ENCODE measurements at regions not wholly inside any gene's neighbourhood (a gene's known extent, or its start where the extent isn't known, plus 50 kb on each side); places are given as distances from the start of the nearest gene placed in this dataset.
"Not testable (repeated sequence)": the region's sequence is repeated elsewhere in the genome, so short reads cannot be mapped to it uniquely, and the experiment has no call there.

GRCh38 chr6:96704713-96705112 is 132.6 kb downstream of the GPR63 start:
- H3K27me3 ChIP-seq (ENCODE audit: control insufficient read depth in 2 of 2, insufficient read depth in 1 of 2, low read length in 1 of 2), result no peaks in the 10 kb centered on the region
- WGBS, result 63% methylated on average over 2 of the region's 2 CpGs
- no peak overlapping the region for H3K27ac ChIP-seq (ENCODE audit: low read depth in 1 of 2, low read length in 1 of 2)
- no peaks in the 10 kb centered on the region for H3K4me1 ChIP-seq (ENCODE audit: control insufficient read depth in 2 of 2, insufficient read depth in 2 of 2, low read length in 2 of 2)
- H3K9me3 ChIP-seq (ENCODE audit: control insufficient read depth in 2 of 2, insufficient read depth in 1 of 2, low read length in 1 of 2), result no peaks in the 10 kb centered on the region
- no peak overlapping the region for H3K4me3 ChIP-seq (ENCODE audit: low read length in 2 of 2)
- no peak for DNase-seq (ENCODE audit: low read depth in 6 of 9, low spot score in 9 of 9)
- H3K36me3 ChIP-seq (ENCODE audit: control insufficient read depth in 2 of 2, insufficient read depth in 2 of 2, low read length in 1 of 2), result no peaks in the 10 kb centered on the region

- H3K9me3 ChIP-seq (ENCODE audit: control insufficient read depth in 2 of 2, insufficient read depth in 1 of 2, low read length in 1 of 2), result no peaks in the 10 kb centered on the region
- no peak for DNase-seq (ENCODE audit: low read depth in 6 of 9, low spot score in 9 of 9)
- H3K4me3 ChIP-seq (ENCODE audit: low read length in 2 of 2), result no peak overlapping the region
- no peaks in the 10 kb centered on the region for H3K4me1 ChIP-seq (ENCODE audit: control insufficient read depth in 2 of 2, insufficient read depth in 2 of 2, low read length in 2 of 2)
- no peaks in the 10 kb centered on the region for H3K27me3 ChIP-seq (ENCODE audit: control insufficient read depth in 2 of 2, insufficient read depth in 1 of 2, low read length in 1 of 2)
- no peaks in the 10 kb centered on the region for H3K36me3 ChIP-seq (ENCODE audit: control insufficient read depth in 2 of 2, insufficient read depth in 2 of 2, low read length in 1 of 2)
- 68% methylated on average over 4 of the region's 4 CpGs for WGBS
- H3K27ac ChIP-seq (ENCODE audit: low read depth in 1 of 2, low read length in 1 of 2), result no peak overlapping the region
These were observed 134.7 kb downstream of the GPR63 start for GRCh38 chr6:96702626-96703025.

GRCh38 chr6:96700915-96701314 is 136.4 kb downstream of the GPR63 start:
- no peak for DNase-seq (ENCODE audit: low read depth in 6 of 9, low spot score in 9 of 9)
- H3K36me3 ChIP-seq (ENCODE audit: control insufficient read depth in 2 of 2, insufficient read depth in 2 of 2, low read length in 1 of 2), result no peaks in the 10 kb centered on the region
- WGBS, result 98% methylated on average over 2 of the region's 2 CpGs
- H3K4me3 ChIP-seq (ENCODE audit: low read length in 2 of 2), result no peak overlapping the region
- no peaks in the 10 kb centered on the region for H3K4me1 ChIP-seq (ENCODE audit: control insufficient read depth in 2 of 2, insufficient read depth in 2 of 2, low read length in 2 of 2)
- H3K9me3 ChIP-seq (ENCODE audit: control insufficient read depth in 2 of 2, insufficient read depth in 1 of 2, low read length in 1 of 2), result no peaks in the 10 kb centered on the region
- H3K27me3 ChIP-seq (ENCODE audit: control insufficient read depth in 2 of 2, insufficient read depth in 1 of 2, low read length in 1 of 2), result no peaks in the 10 kb centered on the region
- H3K27ac ChIP-seq (ENCODE audit: low read depth in 1 of 2, low read length in 1 of 2), result no peak overlapping the region

- H3K4me1 ChIP-seq (ENCODE audit: control insufficient read depth in 2 of 2, insufficient read depth in 2 of 2, low read length in 2 of 2); H3K4me3 ChIP-seq (ENCODE audit: low read length in 2 of 2); H3K36me3 ChIP-seq (ENCODE audit: control insufficient read depth in 2 of 2, insufficient read depth in 2 of 2, low read length in 1 of 2); DNase-seq (ENCODE audit: low read depth in 6 of 9, low spot score in 9 of 9); H3K27ac ChIP-seq (ENCODE audit: low read depth in 1 of 2, low read length in 1 of 2); H3K9me3 ChIP-seq (ENCODE audit: control insufficient read depth in 2 of 2, insufficient read depth in 1 of 2, low read length in 1 of 2); H3K27me3 ChIP-seq (ENCODE audit: control insufficient read depth in 2 of 2, insufficient read depth in 1 of 2, low read length in 1 of 2): not testable (repeated sequence)
- WGBS, result 28% methylated on average over 3 of the region's 3 CpGs
These were observed 131.5 kb downstream of the FHL5 start for GRCh38 chr6:96694429-96694828.

- no peaks in the 10 kb centered on the region for H3K4me1 ChIP-seq (ENCODE audit: control insufficient read depth in 2 of 2, insufficient read depth in 2 of 2, low read length in 2 of 2)
- H3K27ac ChIP-seq (ENCODE audit: low read depth in 1 of 2, low read length in 1 of 2), result no peak overlapping the region
- WGBS, result 81% methylated on average over 1 of the region's 1 CpG
- no peak overlapping the region for H3K4me3 ChIP-seq (ENCODE audit: low read length in 2 of 2)
- no peaks in the 10 kb centered on the region for H3K27me3 ChIP-seq (ENCODE audit: control insufficient read depth in 2 of 2, insufficient read depth in 1 of 2, low read length in 1 of 2)
- no peaks in the 10 kb centered on the region for H3K36me3 ChIP-seq (ENCODE audit: control insufficient read depth in 2 of 2, insufficient read depth in 2 of 2, low read length in 1 of 2)
- peaks cover 0 to 3% of the 10 kb centered on the region in 2 donors for H3K9me3 ChIP-seq (ENCODE audit: control insufficient read depth in 2 of 2, insufficient read depth in 1 of 2, low read length in 1 of 2)
- no peak for DNase-seq (ENCODE audit: low read depth in 6 of 9, low spot score in 9 of 9)
These were observed 124.2 kb downstream of the FHL5 start for GRCh38 chr6:96687121-96687520.

- Histone ChIP-seq H3K4me3 (ENCODE audit: low read length in 2 of 2) (no peak overlapping the region), H3K4me1 (ENCODE audit: control insufficient read depth in 2 of 2, insufficient read depth in 2 of 2, low read length in 2 of 2) (no peaks in the 10 kb centered on the region), H3K9me3 (ENCODE audit: control insufficient read depth in 2 of 2, insufficient read depth in 1 of 2, low read length in 1 of 2) (peaks cover 0 to 3% of the 10 kb centered on the region in 2 donors), H3K27ac (ENCODE audit: low read depth in 1 of 2, low read length in 1 of 2) (no peak overlapping the region), H3K36me3 (ENCODE audit: control insufficient read depth in 2 of 2, insufficient read depth in 2 of 2, low read length in 1 of 2) (no peaks in the 10 kb centered on the region), H3K27me3 (ENCODE audit: control insufficient read depth in 2 of 2, insufficient read depth in 1 of 2, low read length in 1 of 2) (no peaks in the 10 kb centered on the region)
- no peak for DNase-seq (ENCODE audit: low read depth in 6 of 9, low spot score in 9 of 9)
- 89% methylated on average over 2 of the region's 2 CpGs for WGBS
These were observed 122.8 kb downstream of the FHL5 start for GRCh38 chr6:96685702-96686101.

GRCh38 chr6:96683819-96684528 is 121.0 kb downstream of the FHL5 start:
- H3K27ac ChIP-seq (ENCODE audit: low read depth in 1 of 2, low read length in 1 of 2), result no peak overlapping the region
- WGBS, result 83% methylated on average over 3 of the region's 3 CpGs
- peaks cover 0 to 3% of the 10 kb centered on the region in 2 donors for H3K9me3 ChIP-seq (ENCODE audit: control insufficient read depth in 2 of 2, insufficient read depth in 1 of 2, low read length in 1 of 2)
- no peaks in the 10 kb centered on the region for H3K36me3 ChIP-seq (ENCODE audit: control insufficient read depth in 2 of 2, insufficient read depth in 2 of 2, low read length in 1 of 2)
- H3K4me1 ChIP-seq (ENCODE audit: control insufficient read depth in 2 of 2, insufficient read depth in 2 of 2, low read length in 2 of 2), result no peaks in the 10 kb centered on the region
- H3K4me3 ChIP-seq (ENCODE audit: low read length in 2 of 2), result no peak overlapping the region
- no peak for DNase-seq (ENCODE audit: low read depth in 6 of 9, low spot score in 9 of 9)
- H3K27me3 ChIP-seq (ENCODE audit: control insufficient read depth in 2 of 2, insufficient read depth in 1 of 2, low read length in 1 of 2), result no peaks in the 10 kb centered on the region

- H3K4me3 ChIP-seq (ENCODE audit: low read length in 2 of 2), result no peak overlapping the region
- H3K27me3 ChIP-seq (ENCODE audit: control insufficient read depth in 2 of 2, insufficient read depth in 1 of 2, low read length in 1 of 2), result no peaks in the 10 kb centered on the region
- H3K4me1 ChIP-seq (ENCODE audit: control insufficient read depth in 2 of 2, insufficient read depth in 2 of 2, low read length in 2 of 2), result no peaks in the 10 kb centered on the region
- no peak overlapping the region for H3K27ac ChIP-seq (ENCODE audit: low read depth in 1 of 2, low read length in 1 of 2)
- peaks cover 0 to 3% of the 10 kb centered on the region in 2 donors for H3K9me3 ChIP-seq (ENCODE audit: control insufficient read depth in 2 of 2, insufficient read depth in 1 of 2, low read length in 1 of 2)
- no peaks in the 10 kb centered on the region for H3K36me3 ChIP-seq (ENCODE audit: control insufficient read depth in 2 of 2, insufficient read depth in 2 of 2, low read length in 1 of 2)
- no peak for DNase-seq (ENCODE audit: low read depth in 6 of 9, low spot score in 9 of 9)
These were observed 119.1 kb downstream of the FHL5 start for GRCh38 chr6:96682017-96682416.

GRCh38 chr6:96675597-96675996 is 112.7 kb downstream of the FHL5 start:
- Histone ChIP-seq H3K4me1 (ENCODE audit: control insufficient read depth in 2 of 2, insufficient read depth in 2 of 2, low read length in 2 of 2) (no peaks in the 10 kb centered on the region), H3K27ac (ENCODE audit: low read depth in 1 of 2, low read length in 1 of 2) (no peak overlapping the region), H3K4me3 (ENCODE audit: low read length in 2 of 2) (no peak overlapping the region), H3K27me3 (ENCODE audit: control insufficient read depth in 2 of 2, insufficient read depth in 1 of 2, low read length in 1 of 2) (no peaks in the 10 kb centered on the region), H3K9me3 (ENCODE audit: control insufficient read depth in 2 of 2, insufficient read depth in 1 of 2, low read length in 1 of 2) (no peaks in the 10 kb centered on the region), H3K36me3 (ENCODE audit: control insufficient read depth in 2 of 2, insufficient read depth in 2 of 2, low read length in 1 of 2) (no peaks in the 10 kb centered on the region)
- WGBS, result 92% methylated on average over 1 of the region's 1 CpG
- DNase-seq (ENCODE audit: low read depth in 6 of 9, low spot score in 9 of 9), result peak in 1 of 9 donors; percentile 7
